Liver (tissue), 3 donors: ENCODE measurements at regions not wholly inside any gene's neighbourhood (a gene's known extent, or its start where the extent isn't known, plus 50 kb on each side); places are given as distances from the start of the nearest gene placed in this dataset.

ENCODE experiments used
- ATF3 ChIP-seq: IDR thresholded peaks from 2 replicates; pipeline ENCODE4 v1.6.1; 2016; ENCODE audit warnings: antibody characterized with exemption
- CTCF ChIP-seq: fragments of 150-350 bp; IDR thresholded peaks from 2 replicates; pipeline ENCODE4 v1.5.1; 2017; ENCODE audit warnings: improper control_type of control experiment, low read depth, low read length; ENCODE audit not compliant: missing input control
- EGR1 ChIP-seq, 2 donors: IDR thresholded peaks; 2 replicates each; pipeline ENCODE4 v1.6.1; 2016 to 2018; ENCODE audit warnings: antibody characterized with exemption in 2 of 2, low read depth in 2 of 2
- FOXA2 ChIP-seq: IDR thresholded peaks from 2 replicates; pipeline ENCODE4 v1.6.1; 2016; ENCODE audit warnings: antibody characterized with exemption
- GABPA ChIP-seq, 2 donors: IDR thresholded peaks in 1 of 2; conservative IDR thresholded peaks in 1 of 2; 2 replicates each; pipeline ENCODE4 v1.6.1; 2016; ENCODE audit warnings: antibody characterized with exemption in 2 of 2, mild to moderate bottlenecking in 1 of 2, moderate library complexity in 1 of 2
- JUND ChIP-seq, 2 donors: IDR thresholded peaks; 2 replicates each; pipeline ENCODE4 v1.6.1; 2016; ENCODE audit warnings: antibody characterized with exemption in 2 of 2
- MAX ChIP-seq: IDR thresholded peaks from 2 replicates; pipeline ENCODE4 v1.6.1; 2016; ENCODE audit warnings: antibody characterized with exemption
- RAD21 ChIP-seq, 2 donors: IDR thresholded peaks; 2 replicates each; pipeline ENCODE4 v1.6.1; 2016; ENCODE audit warnings: antibody characterized with exemption in 2 of 2, mild to moderate bottlenecking in 2 of 2
- REST ChIP-seq: IDR thresholded peaks from 2 replicates; pipeline ENCODE4 v1.6.1; 2016; ENCODE audit warnings: antibody characterized with exemption, mild to moderate bottlenecking
- RXRA ChIP-seq, 2 donors: IDR thresholded peaks; 2 replicates each; pipeline ENCODE4 v1.6.1; 2017 to 2018; ENCODE audit warnings: antibody characterized with exemption in 2 of 2, mild to moderate bottlenecking in 1 of 2
- TAF1 ChIP-seq: conservative IDR thresholded peaks from 2 replicates; pipeline ENCODE4 v1.6.1; 2016; ENCODE audit warnings: antibody characterized with exemption, mild to moderate bottlenecking
- YY1 ChIP-seq: IDR thresholded peaks from 2 replicates; pipeline ENCODE4 v1.6.1; 2016; ENCODE audit warnings: antibody characterized with exemption, mild to moderate bottlenecking
- donor health status: healthy.
- donor health status: healthy.

- TF ChIP-seq RXRA (IDR thresholded peaks at IDR 0.05) (no peak), CTCF (no peak), JUND (IDR thresholded peaks at IDR 0.05) (no peak), YY1 (no peak), REST (no peak), GABPA (IDR thresholded peaks at IDR 0.05 in 1 of 2, conservative IDR thresholded peaks at IDR 0.05 in 1 of 2) (no peak), TAF1 (no peak), FOXA2 (no peak), RAD21 (IDR thresholded peaks at IDR 0.05) (no peak), EGR1 (IDR thresholded peaks at IDR 0.05; ENCODE audit: low read depth in 2 of 2) (no peak), ATF3 (no peak), MAX (no peak)
These were observed 111.9 kb downstream of the EFNB2 start for GRCh38 chr13:106423530-106423929.
